ENCODE measurements at regions not wholly inside any gene's neighbourhood (a gene's known extent, or its start where the extent isn't known, plus 50 kb on each side); places are given as distances from the start of the nearest gene placed in this dataset.

DNA sequence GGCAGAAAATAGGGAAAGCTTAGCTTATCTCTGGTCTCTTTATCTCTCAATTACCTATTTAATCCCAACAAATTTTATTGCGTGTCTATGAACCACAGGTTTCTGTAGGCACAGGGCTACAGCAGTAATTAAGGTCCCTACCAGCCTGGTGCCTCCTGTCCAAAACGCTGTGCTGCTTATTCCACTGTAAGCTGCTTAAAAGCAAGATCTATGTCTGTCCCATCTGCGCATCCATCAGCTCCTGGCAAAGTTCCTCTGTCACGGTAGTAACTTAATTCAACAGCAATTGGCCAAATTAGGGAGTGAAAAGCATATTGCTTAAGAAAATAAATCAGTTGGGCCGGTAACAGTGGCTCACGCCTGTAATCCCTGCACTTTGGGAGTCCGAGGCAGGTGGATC is 235.8 kb upstream of the VLDLR start:
- Histone ChIP-seq H3K36me3 (ENCODE audit: control insufficient read depth in 2 of 2, insufficient read depth in 2 of 2, low read length in 1 of 2) (no peaks in the 10 kb centered on the region), H3K27me3 (replicated peaks in 1 of 2; ENCODE audit: control insufficient read depth in 2 of 2, insufficient read depth in 2 of 2, low read length in 1 of 2) (no peaks in the 10 kb centered on the region), H3K4me1 (ENCODE audit: control insufficient read depth, insufficient read depth, low read length) (no peaks in the 10 kb centered on the region), H3K9ac (ENCODE audit: control insufficient read depth, insufficient read depth, low read length) (no peak overlapping the region), H2AFZ (ENCODE audit: control insufficient read depth, low read depth, low read length) (no peak overlapping the region), H3K4me2 (ENCODE audit: control insufficient read depth, insufficient read depth) (no peak overlapping the region), H3K79me2 (ENCODE audit: control insufficient read depth, insufficient read depth, low read length) (no peaks in the 10 kb centered on the region), H3K27ac (ENCODE audit: control insufficient read depth, insufficient read depth) (no peak overlapping the region), H3K9me3 (replicated peaks; ENCODE audit: control insufficient read depth, insufficient read depth, low read length) (no peaks in the 10 kb centered on the region), H4K20me1 (ENCODE audit: control insufficient read depth, insufficient read depth) (no peaks in the 10 kb centered on the region), H3K4me3 (no peak overlapping the region)
- TF ChIP-seq STAT3 (IDR thresholded peaks at IDR 0.05; ENCODE audit: low read depth, low read length), result no peak
- DNase-seq (ENCODE audit: low read depth, low spot score) (no peak), ATAC-seq (no peak), FAIRE-seq (no peak)
- in situ Hi-C loops (cut with MboI), result no loop called here
- ChIA-PET POLR2A (no interaction called here), RAD21 (ENCODE audit: unreplicated experiment) (no interaction called here), SMC1A (ENCODE audit: uncharacterized antibody, unreplicated experiment) (no interaction called here), CTCF (no interaction called here)
- intact Hi-C loops (cut with micrococcal nuclease; ENCODE audit: unreplicated experiment), result no loop called here
- no TSS peak for BruUV-seq (replicated peaks)
- 55% methylated on average over 7 of the region's 7 CpGs for WGBS (ENCODE audit: insufficient coverage, insufficient replicate concordance, low lambda C conversion rate, missing lambda C conversion rate)

DNA sequence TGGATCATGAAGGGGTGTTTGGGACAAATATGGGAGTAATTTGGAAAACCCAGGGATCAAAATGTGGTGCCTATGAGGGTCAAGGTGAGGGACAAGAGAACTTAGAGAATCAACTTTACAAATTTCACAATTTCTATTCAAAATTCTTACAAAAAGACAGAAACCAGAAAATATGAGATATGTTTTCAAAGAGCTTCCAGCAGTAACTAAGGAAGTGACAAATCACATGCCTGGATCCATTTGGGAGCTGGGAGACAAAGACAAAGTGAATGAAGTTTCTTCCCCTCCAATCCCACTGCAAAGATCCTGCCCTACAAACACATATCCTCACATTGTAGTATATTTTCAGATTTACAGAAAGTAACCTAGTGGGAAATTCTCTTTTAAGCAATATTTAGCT is 235.0 kb upstream of the VLDLR start:
- Histone ChIP-seq H3K9me3 (replicated peaks; ENCODE audit: control insufficient read depth, insufficient read depth, low read length) (no peaks in the 10 kb centered on the region), H3K36me3 (ENCODE audit: control insufficient read depth in 2 of 2, insufficient read depth in 2 of 2, low read length in 1 of 2) (no peaks in the 10 kb centered on the region), H3K27me3 (replicated peaks in 1 of 2; ENCODE audit: control insufficient read depth in 2 of 2, insufficient read depth in 2 of 2, low read length in 1 of 2) (no peaks in the 10 kb centered on the region), H3K9ac (ENCODE audit: control insufficient read depth, insufficient read depth, low read length) (no peak overlapping the region), H4K20me1 (ENCODE audit: control insufficient read depth, insufficient read depth) (no peaks in the 10 kb centered on the region), H3K27ac (ENCODE audit: control insufficient read depth, insufficient read depth) (no peak overlapping the region), H2AFZ (ENCODE audit: control insufficient read depth, low read depth, low read length) (no peak overlapping the region), H3K4me1 (ENCODE audit: control insufficient read depth, insufficient read depth, low read length) (no peaks in the 10 kb centered on the region), H3K4me2 (ENCODE audit: control insufficient read depth, insufficient read depth) (no peak overlapping the region), H3K4me3 (no peak overlapping the region), H3K79me2 (ENCODE audit: control insufficient read depth, insufficient read depth, low read length) (no peaks in the 10 kb centered on the region)
- POLR2A ChIA-PET, result no interaction called here
- intact Hi-C loops (cut with micrococcal nuclease; ENCODE audit: unreplicated experiment) (no loop called here), in situ Hi-C loops (cut with MboI) (no loop called here)
- SMC1A ChIA-PET (ENCODE audit: uncharacterized antibody, unreplicated experiment), result no interaction called here
- TF ChIP-seq ASH2L (IDR thresholded peaks at IDR 0.05; ENCODE audit: borderline replicate concordance, low read depth) (no peak), HDAC2 (IDR thresholded peaks at IDR 0.05) (no peak), HDAC6 (IDR thresholded peaks at IDR 0.05; ENCODE audit: unreplicated experiment) (no peak)
- no peak for FAIRE-seq
- RAD21 ChIA-PET (ENCODE audit: unreplicated experiment), result no interaction called here
- no peak for DNase-seq (ENCODE audit: low read depth, low spot score)
- no TSS peak for BruUV-seq (replicated peaks)
- CTCF ChIA-PET, result no interaction called here
- no peak for ATAC-seq
